OCI-LY1 (cell line): ENCODE measurements at regions not wholly inside any gene's neighbourhood (a gene's known extent, or its start where the extent isn't known, plus 50 kb on each side); places are given as distances from the start of the nearest gene placed in this dataset.

Experiments used
- H2AFZ ChIP-seq: fragments of 200-600 bp; sonication (generic), shearing (Covaris generic); 2 replicates; pipeline ENCODE4 v1.6.0; 2014; ENCODE audit warnings: antibody characterized with exemption, mild to moderate bottlenecking, low read length
- H3F3A ChIP-seq: fragments of 200-600 bp; sonication (generic), shearing (Covaris generic); 2 replicates; pipeline ENCODE4 v1.6.0; 2014; ENCODE audit warnings: mild to moderate bottlenecking, antibody characterized with exemption, low read length, moderate library complexity; ENCODE audit not compliant: insufficient read depth
- H3K27ac ChIP-seq: fragments of 200-600 bp; sonication (generic); 2 replicates; pipeline ENCODE4 v1.5.1; 2014; ENCODE audit warnings: low read length, mixed run types, mild to moderate bottlenecking, low read depth; ENCODE audit not compliant: poor library complexity, severe bottlenecking
- H3K27me3 ChIP-seq: fragments of 200-600 bp; sonication (generic); 2 replicates; pipeline ENCODE4 v1.6.0; 2014; ENCODE audit warnings: antibody characterized with exemption, mild to moderate bottlenecking, low read length, moderate library complexity; ENCODE audit not compliant: insufficient read depth
- H3K36me3 ChIP-seq: fragments of 200-600 bp; sonication (generic); 2 replicates; pipeline ENCODE4 v1.6.1; 2014; ENCODE audit warnings: mild to moderate bottlenecking, antibody characterized with exemption, low read length, moderate library complexity, mixed read lengths; ENCODE audit not compliant: insufficient read depth
- H3K4me1 ChIP-seq: fragments of 200-600 bp; sonication (generic); 2 replicates; pipeline ENCODE4 v1.5.1; 2014; ENCODE audit warnings: mild to moderate bottlenecking, low read length, moderate library complexity; ENCODE audit not compliant: insufficient read depth, severe bottlenecking
- H3K4me2 ChIP-seq: fragments of 200-600 bp; sonication (generic), shearing (Covaris generic); 2 replicates; pipeline ENCODE4 v1.6.1; 2014; ENCODE audit warnings: low read length
- H3K4me3 ChIP-seq: fragments of 200-600 bp; sonication (generic); 2 replicates; pipeline ENCODE4 v1.5.1; 2014; ENCODE audit warnings: low read length, low read depth, mild to moderate bottlenecking, mixed read lengths; ENCODE audit not compliant: poor library complexity, severe bottlenecking
- H3K79me2 ChIP-seq: fragments of 200-600 bp; shearing (Covaris generic); 2 replicates; pipeline ENCODE4 v1.6.1; 2016; ENCODE audit warnings: mixed run types, low read length, mixed read lengths; ENCODE audit not compliant: insufficient read depth
- H3K9ac ChIP-seq: fragments of 200-600 bp; sonication (generic), shearing (Covaris generic); 2 replicates; pipeline ENCODE4 v1.6.1; 2014; ENCODE audit warnings: mild to moderate bottlenecking, low read length, mixed read lengths
- H3K9me2 ChIP-seq: fragments of 200-600 bp; sonication (generic), shearing (Covaris generic); 2 replicates; pipeline ENCODE4 v1.6.1; 2014; ENCODE audit warnings: low read depth, mild to moderate bottlenecking, low read length, mixed read lengths
- H3K9me3 ChIP-seq: fragments of 200-600 bp; shearing (Covaris generic); 2 replicates; pipeline ENCODE4 v1.6.1; 2014; ENCODE audit warnings: low read length, mixed read lengths
- H4K20me1 ChIP-seq: fragments of 200-600 bp; sonication (generic), shearing (Covaris generic); 2 replicates; pipeline ENCODE4 v1.6.0; 2016; ENCODE audit warnings: mild to moderate bottlenecking, low read length; ENCODE audit not compliant: insufficient read depth
- EZH2 ChIP-seq: fragments of 200-600 bp; sonication (generic), shearing (Covaris generic); IDR thresholded peaks from 2 replicates; pipeline ENCODE4 v1.8.0; 2017; ENCODE audit warnings: borderline replicate concordance, mixed run types, mild to moderate bottlenecking, antibody characterized with exemption, low read length, moderate library complexity, mixed read lengths
- TF ChIP-seq, protein P1 (sequence below): fragments of 200-600 bp; sonication (generic), shearing (Covaris generic); IDR thresholded peaks from 2 replicates; pipeline ENCODE4 v1.5.1; 2017; ENCODE audit warnings: mild to moderate bottlenecking, antibody characterized with exemption, low read length, moderate library complexity, mixed read lengths

DNA sequence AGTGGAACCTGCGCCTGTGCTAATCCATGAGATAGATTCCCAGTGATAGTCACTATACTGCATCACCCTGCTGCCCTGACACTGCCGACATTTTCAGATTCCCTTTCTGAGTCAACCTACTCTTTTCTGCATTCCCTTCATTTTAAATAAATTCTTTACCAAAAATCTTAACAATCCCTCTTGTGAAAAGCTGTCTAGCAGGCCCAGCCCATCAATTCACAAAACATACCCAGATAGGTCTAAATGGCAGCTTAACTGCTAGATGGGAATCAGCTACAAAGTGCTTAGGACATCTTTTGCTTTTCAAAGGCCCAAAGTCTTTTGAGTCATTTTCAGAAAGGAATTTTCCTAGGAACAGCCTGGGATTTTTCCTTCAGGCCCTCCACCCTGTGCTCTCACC lies 180.1 kb upstream of the PTBP2 start:
- no peaks in the 10 kb centered on the region for H3K4me1 ChIP-seq
- H3K4me2 ChIP-seq: no peak overlapping the region
- H3K4me3 ChIP-seq: no peak overlapping the region
- H3K27ac ChIP-seq: no peak overlapping the region
- H3F3A ChIP-seq: no peaks in the 10 kb centered on the region
- no peaks in the 10 kb centered on the region for H3K9me2 ChIP-seq
- no peaks in the 10 kb centered on the region for H4K20me1 ChIP-seq
- no peak overlapping the region for H2AFZ ChIP-seq
- H3K79me2 ChIP-seq: no peaks in the 10 kb centered on the region
- H3K9ac ChIP-seq: no peak overlapping the region
- TF ChIP-seq, protein P1, sequence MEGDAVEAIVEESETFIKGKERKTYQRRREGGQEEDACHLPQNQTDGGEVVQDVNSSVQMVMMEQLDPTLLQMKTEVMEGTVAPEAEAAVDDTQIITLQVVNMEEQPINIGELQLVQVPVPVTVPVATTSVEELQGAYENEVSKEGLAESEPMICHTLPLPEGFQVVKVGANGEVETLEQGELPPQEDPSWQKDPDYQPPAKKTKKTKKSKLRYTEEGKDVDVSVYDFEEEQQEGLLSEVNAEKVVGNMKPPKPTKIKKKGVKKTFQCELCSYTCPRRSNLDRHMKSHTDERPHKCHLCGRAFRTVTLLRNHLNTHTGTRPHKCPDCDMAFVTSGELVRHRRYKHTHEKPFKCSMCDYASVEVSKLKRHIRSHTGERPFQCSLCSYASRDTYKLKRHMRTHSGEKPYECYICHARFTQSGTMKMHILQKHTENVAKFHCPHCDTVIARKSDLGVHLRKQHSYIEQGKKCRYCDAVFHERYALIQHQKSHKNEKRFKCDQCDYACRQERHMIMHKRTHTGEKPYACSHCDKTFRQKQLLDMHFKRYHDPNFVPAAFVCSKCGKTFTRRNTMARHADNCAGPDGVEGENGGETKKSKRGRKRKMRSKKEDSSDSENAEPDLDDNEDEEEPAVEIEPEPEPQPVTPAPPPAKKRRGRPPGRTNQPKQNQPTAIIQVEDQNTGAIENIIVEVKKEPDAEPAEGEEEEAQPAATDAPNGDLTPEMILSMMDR: no peak
- no peak for TF ChIP-seq EZH2
- no peaks in the 10 kb centered on the region for H3K9me3 ChIP-seq
- no peaks in the 10 kb centered on the region for H3K27me3 ChIP-seq
- no peaks in the 10 kb centered on the region for H3K36me3 ChIP-seq

GRCh38 chr1:96544051-96544830 lies 177.3 kb upstream of the PTBP2 start:
- no peaks in the 10 kb centered on the region for H3K27me3 ChIP-seq
- no peaks in the 10 kb centered on the region for H3K79me2 ChIP-seq
- H3K36me3 ChIP-seq: no peaks in the 10 kb centered on the region
- H3F3A ChIP-seq: no peaks in the 10 kb centered on the region
- H2AFZ ChIP-seq: no peak overlapping the region
- no peak overlapping the region for H3K9ac ChIP-seq
- H3K4me2 ChIP-seq: no peak overlapping the region
- no peaks in the 10 kb centered on the region for H3K4me1 ChIP-seq
- TF ChIP-seq, protein P1: no peak
- no peak for TF ChIP-seq EZH2
- H4K20me1 ChIP-seq: no peaks in the 10 kb centered on the region
- H3K9me3 ChIP-seq: no peaks in the 10 kb centered on the region
- H3K9me2 ChIP-seq: no peaks in the 10 kb centered on the region
- H3K27ac ChIP-seq: no peak overlapping the region
- no peak overlapping the region for H3K4me3 ChIP-seq

GRCh38 chr1:96544831-96545221 lies 176.8 kb upstream of the PTBP2 start:
- Histone ChIP-seq H3K4me3 (no peak overlapping the region), H3K9me2 (no peaks in the 10 kb centered on the region), H3F3A (no peaks in the 10 kb centered on the region), H3K9me3 (no peaks in the 10 kb centered on the region), H3K27ac (no peak overlapping the region), H3K4me2 (no peak overlapping the region), H2AFZ (no peak overlapping the region), H3K9ac (no peak overlapping the region), H3K4me1 (no peaks in the 10 kb centered on the region), H3K36me3 (no peaks in the 10 kb centered on the region), H4K20me1 (no peaks in the 10 kb centered on the region), H3K79me2 (no peaks in the 10 kb centered on the region), H3K27me3 (no peaks in the 10 kb centered on the region)
- no peak for TF ChIP-seq EZH2
- TF ChIP-seq, protein P1: no peak
